ENCODE measurements at regions not wholly inside any gene's neighbourhood (a gene's known extent, or its start where the extent isn't known, plus 50 kb on each side); places are given as distances from the start of the nearest gene placed in this dataset.

DNA sequence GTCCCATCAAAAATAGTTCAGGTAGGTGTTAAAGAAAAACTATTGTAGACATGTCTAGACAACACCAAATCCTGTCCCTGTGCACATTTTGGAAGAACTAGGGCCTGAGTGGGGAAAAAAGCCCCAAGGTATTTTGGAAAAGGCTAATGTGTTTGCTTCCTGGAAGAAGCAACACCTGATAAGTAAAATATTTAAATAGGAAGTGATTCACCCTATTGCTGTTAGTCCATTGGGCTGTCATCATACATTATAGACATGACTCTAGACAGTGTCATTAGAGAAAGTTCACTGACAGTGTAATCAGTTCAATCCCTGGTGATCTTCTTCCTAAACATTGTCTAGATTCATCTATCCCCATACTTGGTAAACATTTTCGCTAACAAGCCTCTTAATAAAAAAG is 465.3 kb downstream of the CBLN4 start:
- Histone ChIP-seq H2BK20ac (ENCODE audit: low read depth, low read length, poor library complexity, severe bottlenecking) (no peak overlapping the region), H4K8ac (replicated peaks; ENCODE audit: insufficient read length, low read depth, low read length) (no peak overlapping the region), H3K79me1 (ENCODE audit: insufficient read depth, low read depth, low read length, poor library complexity, severe bottlenecking) (no peaks in the 10 kb centered on the region), H3K27ac (ENCODE audit: insufficient read length, low read depth, low read length) (no peak overlapping the region), H3K23me2 (ENCODE audit: insufficient read length, low read depth, low read length, poor library complexity, severe bottlenecking) (no peaks in the 10 kb centered on the region), H3K18ac (ENCODE audit: insufficient read length, low read depth, low read length) (no peak overlapping the region), H2BK15ac (ENCODE audit: low read depth, low read length) (no peak overlapping the region), H4K20me1 (ENCODE audit: control insufficient read depth, insufficient read depth, insufficient read length) (no peaks in the 10 kb centered on the region), H3K27me3 (ENCODE audit: insufficient read depth, low read length) (no peaks in the 10 kb centered on the region), H2BK12ac (ENCODE audit: insufficient read length, low read depth, low read length) (no peak overlapping the region), H3K79me2 (ENCODE audit: insufficient read depth, low read length) (no peaks in the 10 kb centered on the region), H3K4me2 (ENCODE audit: insufficient read depth, insufficient read length, low read length) (no peak overlapping the region), H2BK5ac (ENCODE audit: insufficient read length, low read length) (no peak overlapping the region), H2BK120ac (ENCODE audit: low read depth, low read length, poor library complexity, severe bottlenecking) (no peak overlapping the region), H4K91ac (ENCODE audit: insufficient read length, low read depth, low read length) (no peak overlapping the region), H4K5ac (ENCODE audit: insufficient read length, low read depth, low read length) (no peak overlapping the region), H3K14ac (ENCODE audit: insufficient read depth, low read length) (no peak overlapping the region), H3K9ac (ENCODE audit: extremely low read depth, insufficient read length, low read length) (no peak overlapping the region), H3T11ph (ENCODE audit: low read length) (no peak overlapping the region), H2AFZ (ENCODE audit: low read length) (no peak overlapping the region), H3K4ac (ENCODE audit: low read depth, low read length) (no peak overlapping the region), H3K4me1 (ENCODE audit: insufficient read depth, low read length) (no peaks in the 10 kb centered on the region), H3K9me3 (ENCODE audit: control insufficient read depth, low read depth, low read length) (no peaks in the 10 kb centered on the region), H3K56ac (ENCODE audit: insufficient read length, low read depth, low read length) (no peak overlapping the region), H3K23ac (ENCODE audit: insufficient read length, low read depth, low read length) (no peak overlapping the region), H2AK5ac (ENCODE audit: insufficient read length, low read length) (no peak overlapping the region)
- H3K36me3 Mint-ChIP-seq (ENCODE audit: insufficient read depth in 1 of 3, low read depth in 3 of 3): no peaks in the 10 kb centered on the region
- H3K4me1 Mint-ChIP-seq: peaks cover 6% of the 10 kb centered on the region in 2 experiments; a peak in 2 of 4 replicates
- H3K4me3 Mint-ChIP-seq: no peak overlapping the region
- no peaks in the 10 kb centered on the region for H3K27me3 Mint-ChIP-seq (ENCODE audit: low read depth)
- H3K9me3 Mint-ChIP-seq: no peaks in the 10 kb centered on the region; a peak in 1 of 5 replicates
- no CpG with 5 or more reads among the region's 1 CpG for WGBS (ENCODE audit: extremely low coverage, insufficient read length, low lambda C conversion rate)
- TF ChIP-seq, protein P1, sequence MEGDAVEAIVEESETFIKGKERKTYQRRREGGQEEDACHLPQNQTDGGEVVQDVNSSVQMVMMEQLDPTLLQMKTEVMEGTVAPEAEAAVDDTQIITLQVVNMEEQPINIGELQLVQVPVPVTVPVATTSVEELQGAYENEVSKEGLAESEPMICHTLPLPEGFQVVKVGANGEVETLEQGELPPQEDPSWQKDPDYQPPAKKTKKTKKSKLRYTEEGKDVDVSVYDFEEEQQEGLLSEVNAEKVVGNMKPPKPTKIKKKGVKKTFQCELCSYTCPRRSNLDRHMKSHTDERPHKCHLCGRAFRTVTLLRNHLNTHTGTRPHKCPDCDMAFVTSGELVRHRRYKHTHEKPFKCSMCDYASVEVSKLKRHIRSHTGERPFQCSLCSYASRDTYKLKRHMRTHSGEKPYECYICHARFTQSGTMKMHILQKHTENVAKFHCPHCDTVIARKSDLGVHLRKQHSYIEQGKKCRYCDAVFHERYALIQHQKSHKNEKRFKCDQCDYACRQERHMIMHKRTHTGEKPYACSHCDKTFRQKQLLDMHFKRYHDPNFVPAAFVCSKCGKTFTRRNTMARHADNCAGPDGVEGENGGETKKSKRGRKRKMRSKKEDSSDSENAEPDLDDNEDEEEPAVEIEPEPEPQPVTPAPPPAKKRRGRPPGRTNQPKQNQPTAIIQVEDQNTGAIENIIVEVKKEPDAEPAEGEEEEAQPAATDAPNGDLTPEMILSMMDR (conservative IDR thresholded peaks at IDR 0.05): no peak
- no peak for DNase-seq
- no peak overlapping the region for H3K27ac Mint-ChIP-seq

Data from H9 (cell line).